ENCODE measurements at regions not wholly inside any gene's neighbourhood (a gene's known extent, or its start where the extent isn't known, plus 50 kb on each side); places are given as distances from the start of the nearest gene placed in this dataset.

- Mint-ChIP-seq H3K27me3 (ENCODE audit: unreplicated experiment) (peaks cover 7% of the 10 kb centered on the region), H3K4me1 (ENCODE audit: unreplicated experiment) (no peaks in the 10 kb centered on the region), H3K9me3 (ENCODE audit: unreplicated experiment) (no peaks in the 10 kb centered on the region), H3K36me3 (ENCODE audit: unreplicated experiment) (no peaks in the 10 kb centered on the region), H3K27ac (ENCODE audit: unreplicated experiment) (no peak overlapping the region), H3K4me3 (ENCODE audit: unreplicated experiment) (no peak overlapping the region)
- DNase-seq (ENCODE audit: extremely low spot score, unreplicated experiment), result no peak
- no peak for TF ChIP-seq CTCF (IDR thresholded peaks at IDR 0.05)
These were observed 305.5 kb downstream of the SHQ1 start for GRCh38 chr3:72542781-72543180.

- no peak for TF ChIP-seq CTCF (IDR thresholded peaks at IDR 0.05)
- peaks cover 7% of the 10 kb centered on the region for H3K4me1 Mint-ChIP-seq (ENCODE audit: unreplicated experiment)
- H3K27ac Mint-ChIP-seq (ENCODE audit: unreplicated experiment), result no peak overlapping the region
- no peak for DNase-seq (ENCODE audit: extremely low spot score, unreplicated experiment)
- no peaks in the 10 kb centered on the region for H3K9me3 Mint-ChIP-seq (ENCODE audit: unreplicated experiment)
- peaks cover 13% of the 10 kb centered on the region for H3K27me3 Mint-ChIP-seq (ENCODE audit: unreplicated experiment)
- no peak overlapping the region for H3K4me3 Mint-ChIP-seq (ENCODE audit: unreplicated experiment)
- H3K36me3 Mint-ChIP-seq (ENCODE audit: unreplicated experiment), result no peaks in the 10 kb centered on the region
These were observed 308.4 kb downstream of the SHQ1 start for GRCh38 chr3:72539856-72540255.

GRCh38 chr3:72538070-72538745 lies 310.0 kb downstream of the SHQ1 start:
- Mint-ChIP-seq H3K9me3 (ENCODE audit: unreplicated experiment) (no peaks in the 10 kb centered on the region), H3K4me1 (ENCODE audit: unreplicated experiment) (peaks cover 7% of the 10 kb centered on the region), H3K36me3 (ENCODE audit: unreplicated experiment) (no peaks in the 10 kb centered on the region), H3K27ac (ENCODE audit: unreplicated experiment) (no peak overlapping the region), H3K27me3 (ENCODE audit: unreplicated experiment) (peaks cover 13% of the 10 kb centered on the region), H3K4me3 (ENCODE audit: unreplicated experiment) (no peak overlapping the region)
- no peak for TF ChIP-seq CTCF (IDR thresholded peaks at IDR 0.05)
- DNase-seq (ENCODE audit: extremely low spot score, unreplicated experiment), result no peak

GRCh38 chr3:72537448-72537847 lies 310.8 kb downstream of the SHQ1 start:
- no peak for TF ChIP-seq CTCF (IDR thresholded peaks at IDR 0.05)

GRCh38 chr3:72536878-72537267 lies 311.4 kb downstream of the SHQ1 start:
- no peak for DNase-seq (ENCODE audit: extremely low spot score, unreplicated experiment)
- H3K27me3 Mint-ChIP-seq (ENCODE audit: unreplicated experiment), result peaks cover 24% of the 10 kb centered on the region
- H3K9me3 Mint-ChIP-seq (ENCODE audit: unreplicated experiment), result no peaks in the 10 kb centered on the region
- H3K27ac Mint-ChIP-seq (ENCODE audit: unreplicated experiment), result no peak overlapping the region
- H3K4me1 Mint-ChIP-seq (ENCODE audit: unreplicated experiment), result peaks cover 7% of the 10 kb centered on the region
- no peak for TF ChIP-seq CTCF (IDR thresholded peaks at IDR 0.05)
- no peaks in the 10 kb centered on the region for H3K36me3 Mint-ChIP-seq (ENCODE audit: unreplicated experiment)
- no peak overlapping the region for H3K4me3 Mint-ChIP-seq (ENCODE audit: unreplicated experiment)

More at GRCh38 chr3:72537448-72537847, 310.8 kb downstream of the SHQ1 start:
- DNase-seq (ENCODE audit: extremely low spot score, unreplicated experiment), result no peak
- Mint-ChIP-seq H3K27ac (ENCODE audit: unreplicated experiment) (no peak overlapping the region), H3K4me1 (ENCODE audit: unreplicated experiment) (peaks cover 7% of the 10 kb centered on the region), H3K27me3 (ENCODE audit: unreplicated experiment) (peaks cover 18% of the 10 kb centered on the region), H3K4me3 (ENCODE audit: unreplicated experiment) (no peak overlapping the region), H3K9me3 (ENCODE audit: unreplicated experiment) (no peaks in the 10 kb centered on the region), H3K36me3 (ENCODE audit: unreplicated experiment) (no peaks in the 10 kb centered on the region)

All from osteocyte (in vitro differentiated cells).